ENCODE measurements at regions not wholly inside any gene's neighbourhood (a gene's known extent, or its start where the extent isn't known, plus 50 kb on each side); places are given as distances from the start of the nearest gene placed in this dataset.
"Not testable (repeated sequence)": the region's sequence is repeated elsewhere in the genome, so short reads cannot be mapped to it uniquely, and the experiment has no call there.

DNA sequence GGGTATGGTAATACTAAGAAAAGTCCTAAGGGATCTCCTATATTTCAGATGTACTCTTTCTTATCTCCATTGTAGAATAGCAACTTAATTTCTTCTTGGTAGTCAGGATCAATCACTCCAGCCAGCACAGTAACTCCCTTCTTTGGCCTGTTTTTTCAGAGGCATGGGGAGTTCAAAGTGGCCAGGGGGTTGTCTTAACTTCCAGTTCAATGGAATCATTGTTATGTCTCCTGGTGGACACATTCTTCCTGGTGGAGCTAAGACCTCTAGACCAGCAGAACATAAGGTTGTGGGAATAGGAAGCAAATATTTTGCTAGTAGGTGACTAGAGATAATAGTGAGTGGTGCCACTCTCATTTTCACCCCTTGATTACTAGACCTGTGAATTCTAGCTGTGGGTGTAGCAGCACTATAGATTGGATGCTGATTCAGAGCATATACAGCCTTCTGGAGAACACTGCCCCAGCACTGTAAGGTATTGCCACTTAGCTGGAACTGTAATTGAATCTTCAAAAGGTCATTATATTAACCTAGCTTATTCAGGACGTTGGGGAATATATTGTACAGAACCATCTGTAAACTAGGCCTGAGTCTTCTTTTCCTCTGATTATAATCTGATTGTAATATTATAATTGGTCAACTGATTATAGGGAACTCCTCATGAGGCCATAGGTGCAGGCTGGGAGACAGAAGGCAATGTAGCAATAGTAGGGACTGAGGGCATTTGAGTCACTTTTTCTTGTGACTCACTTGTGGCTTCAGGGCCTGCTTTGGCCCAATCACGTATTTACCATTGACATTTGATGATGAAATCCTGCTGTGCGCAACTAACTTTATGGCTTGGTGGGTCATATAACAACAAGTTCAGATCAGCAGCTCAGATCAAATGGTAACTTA, 60.2 kb upstream of the ATP2B1 start:
- Mint-ChIP-seq H3K27me3 (no peaks in the 10 kb centered on the region), H3K4me1 (ENCODE audit: unreplicated experiment) (no peaks in the 10 kb centered on the region), H3K9me3 (peaks cover 4% of the 10 kb centered on the region), H3K4me3 (no peak overlapping the region), H3K27ac (no peak overlapping the region), H3K36me3 (no peaks in the 10 kb centered on the region)
- no peak for DNase-seq (ENCODE audit: extremely low spot score, unreplicated experiment)
- TF ChIP-seq, protein P1, sequence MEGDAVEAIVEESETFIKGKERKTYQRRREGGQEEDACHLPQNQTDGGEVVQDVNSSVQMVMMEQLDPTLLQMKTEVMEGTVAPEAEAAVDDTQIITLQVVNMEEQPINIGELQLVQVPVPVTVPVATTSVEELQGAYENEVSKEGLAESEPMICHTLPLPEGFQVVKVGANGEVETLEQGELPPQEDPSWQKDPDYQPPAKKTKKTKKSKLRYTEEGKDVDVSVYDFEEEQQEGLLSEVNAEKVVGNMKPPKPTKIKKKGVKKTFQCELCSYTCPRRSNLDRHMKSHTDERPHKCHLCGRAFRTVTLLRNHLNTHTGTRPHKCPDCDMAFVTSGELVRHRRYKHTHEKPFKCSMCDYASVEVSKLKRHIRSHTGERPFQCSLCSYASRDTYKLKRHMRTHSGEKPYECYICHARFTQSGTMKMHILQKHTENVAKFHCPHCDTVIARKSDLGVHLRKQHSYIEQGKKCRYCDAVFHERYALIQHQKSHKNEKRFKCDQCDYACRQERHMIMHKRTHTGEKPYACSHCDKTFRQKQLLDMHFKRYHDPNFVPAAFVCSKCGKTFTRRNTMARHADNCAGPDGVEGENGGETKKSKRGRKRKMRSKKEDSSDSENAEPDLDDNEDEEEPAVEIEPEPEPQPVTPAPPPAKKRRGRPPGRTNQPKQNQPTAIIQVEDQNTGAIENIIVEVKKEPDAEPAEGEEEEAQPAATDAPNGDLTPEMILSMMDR (conservative IDR thresholded peaks at IDR 0.05): no peak

- peaks cover 4% of the 10 kb centered on the region for H3K9me3 Mint-ChIP-seq
Measured at GRCh38 chr12:89765959-89766824, 57.6 kb upstream of the ATP2B1 start.

GRCh38 chr12:89764164-89764563, 55.5 kb upstream of the ATP2B1 start:
- not testable (repeated sequence) for H3K4me1 Mint-ChIP-seq (ENCODE audit: unreplicated experiment); H3K27ac Mint-ChIP-seq; H3K36me3 Mint-ChIP-seq; H3K4me3 Mint-ChIP-seq; DNase-seq (ENCODE audit: extremely low spot score, unreplicated experiment); H3K27me3 Mint-ChIP-seq; H3K9me3 Mint-ChIP-seq

More at GRCh38 chr12:89765959-89766824, 57.6 kb upstream of the ATP2B1 start:
- no peak for DNase-seq (ENCODE audit: extremely low spot score, unreplicated experiment)
- H3K4me1 Mint-ChIP-seq (ENCODE audit: unreplicated experiment): no peaks in the 10 kb centered on the region
- H3K4me3 Mint-ChIP-seq: no peak overlapping the region
- no peak overlapping the region for H3K27ac Mint-ChIP-seq
- TF ChIP-seq, protein P1 (conservative IDR thresholded peaks at IDR 0.05): no peak
- no peaks in the 10 kb centered on the region for H3K27me3 Mint-ChIP-seq
- H3K36me3 Mint-ChIP-seq: no peaks in the 10 kb centered on the region

- Mint-ChIP-seq H3K4me3 (no peak overlapping the region), H3K9me3 (no peaks in the 10 kb centered on the region), H3K27ac (no peak overlapping the region), H3K27me3 (no peaks in the 10 kb centered on the region), H3K4me1 (ENCODE audit: unreplicated experiment) (no peaks in the 10 kb centered on the region), H3K36me3 (no peaks in the 10 kb centered on the region)
- DNase-seq (ENCODE audit: extremely low spot score, unreplicated experiment): no peak
- TF ChIP-seq, protein P1 (conservative IDR thresholded peaks at IDR 0.05): no peak
Measured at GRCh38 chr12:89762498-89763170, 54.0 kb upstream of the ATP2B1 start.

- no peak overlapping the region for H3K4me3 Mint-ChIP-seq
- H3K27me3 Mint-ChIP-seq: no peaks in the 10 kb centered on the region
- no peaks in the 10 kb centered on the region for H3K9me3 Mint-ChIP-seq
- TF ChIP-seq, protein P1 (conservative IDR thresholded peaks at IDR 0.05): no peak
- H3K4me1 Mint-ChIP-seq (ENCODE audit: unreplicated experiment): peaks cover 7% of the 10 kb centered on the region
- no peak overlapping the region for H3K27ac Mint-ChIP-seq
- DNase-seq (ENCODE audit: extremely low spot score, unreplicated experiment): no peak
- no peaks in the 10 kb centered on the region for H3K36me3 Mint-ChIP-seq
Measured at GRCh38 chr12:89760783-89761182, 52.1 kb upstream of the ATP2B1 start.
